HepG2 (cell line): ENCODE measurements at regions not wholly inside any gene's neighbourhood (a gene's known extent, or its start where the extent isn't known, plus 50 kb on each side); places are given as distances from the start of the nearest gene placed in this dataset.

Experiments used
- ATAC-seq: fragments of 200-7000 bp; cut with Tn5 transposase; 3 replicates; pipeline ENCODE4 v1.9.1; 2020; ENCODE audit warnings: mild to moderate bottlenecking, moderate library complexity
- BruUV-seq: library from RNA; stranded (reverse); fragments of 400-500 nt; replicated peaks from 2 replicates; lab custom pipeline; 2021; lab: Mats Ljungman, UMichigan
- CTCF ChIA-PET: fragments of 300-600 bp; formaldehyde crosslinking; extraction: SDS; loops from one replicate; lab custom pipeline; 2021; ENCODE audit warnings: low total read pairs, inconsistent platforms, low intra/inter-chr PET ratio; lab: Yijun Ruan, JAX
- POLR2A ChIA-PET: fragments of 350-600 bp; sonication (Branson Sonifier 250); formaldehyde crosslinking; loops from one replicate; lab custom pipeline; 2020; ENCODE audit warnings: antibody characterized with exemption, inconsistent platforms; lab: Yijun Ruan, JAX
- DNase-seq: peaks from one replicate; pipeline ENCODE4 v3.0.0-alpha.2; 2015; ENCODE audit warnings: low spot score
- FAIRE-seq: peaks from 3 replicates; lab custom pipeline; 2011; peaks lifted over from hg19 to GRCh38; lab: Jason Lieb, UNC
- H2AFZ ChIP-seq: one replicate; pipeline ENCODE4 v1.6.1; 2011; ENCODE audit warnings: low read length, inconsistent platforms
- H3K27ac ChIP-seq: fragments of 300-600 bp; 3 replicates; pipeline ENCODE4 v1.8.0; 2011; ENCODE audit warnings: mixed run types, mild to moderate bottlenecking, mixed read lengths, low read length, inconsistent platforms; ENCODE audit not compliant: insufficient read depth; ENCODE audit errors: extremely low read length
- H3K27me3 ChIP-seq, 2 experiments: fragments of 200-600 bp in 1 of 2; 2 replicates in 1 of 2; 3 replicates in 1 of 2; pipeline versions ENCODE4 v1.6.0 to v1.8.0; 2011; ENCODE audit warnings: low read length in 2 of 2, mild to moderate bottlenecking in 2 of 2, moderate library complexity in 2 of 2, inconsistent platforms in 1 of 2; ENCODE audit not compliant: insufficient read depth in 2 of 2, control insufficient read depth in 1 of 2
- H3K36me3 ChIP-seq, 2 experiments: fragments of 200-600 bp in 1 of 2; replicated peaks in 1 of 2; 2 replicates in 1 of 2; 3 replicates in 1 of 2; pipeline versions ENCODE4 v1.5.1 to v1.8.0; 2011; ENCODE audit warnings: low read length in 2 of 2, inconsistent platforms in 1 of 2; ENCODE audit not compliant: insufficient read depth in 2 of 2, control insufficient read depth in 1 of 2
- H3K4me1 ChIP-seq: 2 replicates; pipeline ENCODE4 v1.5.1; 2012; ENCODE audit warnings: low read length, inconsistent platforms; ENCODE audit not compliant: insufficient read depth
- H3K4me2 ChIP-seq: 2 replicates; pipeline ENCODE4 v1.6.0; 2011; ENCODE audit warnings: low read depth, low read length, inconsistent platforms
- H3K4me3 ChIP-seq, 3 experiments: fragments of 200-600 bp in 1 of 3; sonication (generic), shearing (Covaris generic) in 1 of 3; replicated peaks in 1 of 3; 2 replicates each; pipeline ENCODE4 v1.5.1; 2011 to 2016; ENCODE audit warnings: low read length in 3 of 3, inconsistent platforms in 2 of 3, low read depth in 2 of 3, mild to moderate bottlenecking in 2 of 3, control low read depth in 1 of 3, mixed read lengths in 1 of 3; ENCODE audit not compliant: insufficient read depth in 1 of 3
- H3K79me2 ChIP-seq: one replicate; pipeline ENCODE4 v1.6.1; 2011; ENCODE audit warnings: low read length, inconsistent platforms; ENCODE audit not compliant: insufficient read depth
- H3K9ac ChIP-seq: 2 replicates; pipeline ENCODE4 v1.6.0; 2011; ENCODE audit warnings: mild to moderate bottlenecking, low read depth, low read length, inconsistent platforms; ENCODE audit not compliant: insufficient read depth
- H3K9me3 ChIP-seq: 2 replicates; pipeline ENCODE4 v1.5.1; 2012; ENCODE audit warnings: mild to moderate bottlenecking, low read length
- H4K20me1 ChIP-seq: 2 replicates; pipeline ENCODE4 v1.6.0; 2011; ENCODE audit warnings: inconsistent platforms, mild to moderate bottlenecking, low read length, moderate library complexity; ENCODE audit not compliant: insufficient read depth
- ERF ChIP-seq: IDR thresholded peaks from 2 replicates; pipeline ENCODE4 v1.6.1; 2018; ENCODE audit warnings: missing biosample characterization, missing genetic modification reagents
- FOXK2 ChIP-seq: fragments of 450-650 bp; IDR thresholded peaks from 2 replicates; pipeline ENCODE4 v1.6.1; 2016
- FOXP4 ChIP-seq: sonication (generic); formaldehyde crosslinking; IDR thresholded peaks from 2 replicates; pipeline ENCODE4 v1.4.0; 2020; ENCODE audit warnings: missing genetic modification reagents
- HES4 ChIP-seq: sonication (generic); formaldehyde crosslinking; IDR thresholded peaks from 2 replicates; pipeline ENCODE4 v1.9.0; 2021; ENCODE audit warnings: mild to moderate bottlenecking, missing genetic modification reagents, borderline replicate concordance
- NR2C2 ChIP-seq: sonication (generic); formaldehyde crosslinking; IDR thresholded peaks from 2 replicates; pipeline ENCODE4 v1.4.0; 2020; ENCODE audit warnings: missing genetic modification reagents, mild to moderate bottlenecking, moderate library complexity, borderline replicate concordance
- WGBS: methylation state at CpG from one replicate; pipeline ENCODE4 v1.1.6; 2017; ENCODE audit warnings: low lambda C conversion rate; 5-methylcytosine and 5-hydroxymethylcytosine counted together
- in situ Hi-C: cut with HindIII; loops from 2 replicates; pipeline ENCODE4 v1.10.0; 2017; ENCODE audit warnings: low pct_unique_long_range_greater_than_20kb; ENCODE audit not compliant: extremely low pct_ligation_motif_present
- intact Hi-C: fragments of 100-400 bp; cut with micrococcal nuclease; formaldehyde crosslinking; loops from one replicate; pipeline ENCODE4 v1.10.0; 2022; ENCODE audit not compliant: unreplicated experiment
- TF ChIP-seq, protein P1 (sequence below): sonication (generic); formaldehyde crosslinking; IDR thresholded peaks from 2 replicates; pipeline ENCODE4 v1.5.0; 2020; ENCODE audit warnings: mild to moderate bottlenecking, missing genetic modification reagents

DNA sequence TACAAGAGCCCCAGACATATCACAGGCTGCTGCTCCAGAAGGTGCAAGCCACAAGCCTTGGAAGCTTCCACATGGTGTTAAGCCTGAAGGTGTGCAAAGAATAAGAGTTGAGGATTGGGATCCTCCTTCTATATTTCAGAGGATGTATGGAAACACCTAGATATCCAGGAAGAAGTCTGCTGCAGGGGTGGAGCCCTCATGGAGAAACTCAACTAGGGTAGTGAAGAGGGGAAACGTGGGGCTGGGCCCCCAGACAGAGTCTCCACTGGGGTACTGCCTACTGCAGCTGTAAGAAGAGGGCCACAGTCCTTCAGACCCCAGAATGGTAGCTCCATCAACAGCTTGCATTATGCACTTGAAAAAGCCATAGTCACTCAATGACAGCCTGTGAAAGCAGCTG, 1444.0 kb downstream of the SLITRK1 start (continued):
- TF ChIP-seq, protein P1, sequence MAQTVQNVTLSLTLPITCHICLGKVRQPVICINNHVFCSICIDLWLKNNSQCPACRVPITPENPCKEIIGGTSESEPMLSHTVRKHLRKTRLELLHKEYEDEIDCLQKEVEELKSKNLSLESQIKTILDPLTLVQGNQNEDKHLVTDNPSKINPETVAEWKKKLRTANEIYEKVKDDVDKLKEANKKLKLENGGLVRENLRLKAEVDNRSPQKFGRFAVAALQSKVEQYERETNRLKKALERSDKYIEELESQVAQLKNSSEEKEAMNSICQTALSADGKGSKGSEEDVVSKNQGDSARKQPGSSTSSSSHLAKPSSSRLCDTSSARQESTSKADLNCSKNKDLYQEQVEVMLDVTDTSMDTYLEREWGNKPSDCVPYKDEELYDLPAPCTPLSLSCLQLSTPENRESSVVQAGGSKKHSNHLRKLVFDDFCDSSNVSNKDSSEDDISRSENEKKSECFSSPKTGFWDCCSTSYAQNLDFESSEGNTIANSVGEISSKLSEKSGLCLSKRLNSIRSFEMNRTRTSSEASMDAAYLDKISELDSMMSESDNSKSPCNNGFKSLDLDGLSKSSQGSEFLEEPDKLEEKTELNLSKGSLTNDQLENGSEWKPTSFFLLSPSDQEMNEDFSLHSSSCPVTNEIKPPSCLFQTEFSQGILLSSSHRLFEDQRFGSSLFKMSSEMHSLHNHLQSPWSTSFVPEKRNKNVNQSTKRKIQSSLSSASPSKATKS (CRISPR knock-in tag): no peak
- no peak for TF ChIP-seq NR2C2

DNA sequence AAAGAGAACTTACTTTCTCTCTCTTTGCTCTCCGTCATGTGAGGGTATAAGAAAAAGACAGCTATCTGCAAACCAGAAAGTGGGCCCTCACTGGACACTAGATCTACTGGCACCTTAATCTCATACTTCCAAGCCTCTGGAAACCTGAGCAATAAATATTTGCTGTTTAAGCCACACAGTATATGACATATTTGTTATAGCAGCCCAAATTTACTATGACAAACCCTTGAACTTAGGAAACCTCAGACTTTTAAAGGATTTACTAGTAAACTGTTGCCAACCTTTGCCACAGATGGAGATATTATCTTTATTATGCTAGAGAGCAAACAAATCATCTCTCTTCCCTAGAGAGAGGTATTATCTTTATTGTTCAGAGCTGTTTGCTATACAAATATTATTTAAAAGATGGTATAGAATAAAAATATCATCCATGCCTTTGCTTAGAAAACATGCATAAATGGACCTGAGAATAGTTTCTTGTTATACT, 1446.1 kb downstream of the SLITRK1 start:
- no peaks in the 10 kb centered on the region for H3K4me1 ChIP-seq

More for the DNA sequence above, 1446.1 kb downstream of the SLITRK1 start:
- no peak overlapping the region for H3K4me3 ChIP-seq
- H3K4me2 ChIP-seq: no peak overlapping the region
- TF ChIP-seq FOXP4 (CRISPR knock-in tag) (no peak), HES4 (CRISPR knock-in tag) (no peak), FOXK2 (no peak), ERF (no peak)
- H3K36me3 ChIP-seq: no peaks in the 10 kb centered on the region
- H3K27ac ChIP-seq: no peak overlapping the region
- in situ Hi-C loops: no loop called here
- ATAC-seq (no peak), DNase-seq (no peak), FAIRE-seq (no peak)
- ChIA-PET POLR2A (no interaction called here), CTCF (no interaction called here)
- H3K9me3 ChIP-seq: peaks cover 33% of the 10 kb centered on the region
- no peaks in the 10 kb centered on the region for H4K20me1 ChIP-seq
- 0% methylated on average over 1 of the region's 1 CpG for whole genome bisulfite sequencing
- H3K9ac ChIP-seq: no peak overlapping the region
- no TSS peak for BruUV-seq
- H3K27me3 ChIP-seq: no peaks in the 10 kb centered on the region
- no peak overlapping the region for H2AFZ ChIP-seq
- intact Hi-C loops: no loop called here
- H3K79me2 ChIP-seq: no peaks in the 10 kb centered on the region
